ENCODE measurements at regions not wholly inside any gene's neighbourhood (a gene's known extent, or its start where the extent isn't known, plus 50 kb on each side); places are given as distances from the start of the nearest gene placed in this dataset.

GRCh38 chr4:104756837-104757236, 262.1 kb upstream of the CXXC4 start:
- TF ChIP-seq CTCF (IDR thresholded peaks at IDR 0.05; ENCODE audit: extremely low read depth in 1 of 2, insufficient read depth in 1 of 2, low read depth in 1 of 2, low read length in 2 of 2): no peak
- no peak for TF ChIP-seq EZH2 (IDR thresholded peaks at IDR 0.05; ENCODE audit: borderline replicate concordance, low read depth, low read length, severe bottlenecking)
- no peak for TF ChIP-seq JUN (IDR thresholded peaks at IDR 0.05; ENCODE audit: borderline replicate concordance, insufficient read depth, insufficient read length, low read depth)
- TF ChIP-seq, protein P1, sequence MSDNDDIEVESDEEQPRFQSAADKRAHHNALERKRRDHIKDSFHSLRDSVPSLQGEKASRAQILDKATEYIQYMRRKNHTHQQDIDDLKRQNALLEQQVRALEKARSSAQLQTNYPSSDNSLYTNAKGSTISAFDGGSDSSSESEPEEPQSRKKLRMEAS (IDR thresholded peaks at IDR 0.05; ENCODE audit: insufficient read depth, insufficient read length): no peak
- no peak for TF ChIP-seq POLR2A (IDR thresholded peaks at IDR 0.05; ENCODE audit: low read depth, low read length)

Data from endothelial cell of umbilical vein (primary cell).